GM18498 (cell line): ENCODE measurements at regions not wholly inside any gene's neighbourhood (a gene's known extent, or its start where the extent isn't known, plus 50 kb on each side); places are given as distances from the start of the nearest gene placed in this dataset.
A peak's percentile ranks its signal among the peaks of the same experiment; 100 is the strongest.

Experiments used
- ATAC-seq: cut with Tn5 transposase; IDR thresholded peaks from one replicate; pipeline ENCODE4 v1.9.1; 2021; ENCODE audit warnings: mild to moderate bottlenecking, moderate library complexity; ENCODE audit not compliant: unreplicated experiment

- no peak for ATAC-seq
Observed at GRCh38 chr15:81612631-81613030, 238.6 kb upstream of the TMC3 start.

GRCh38 chr15:81611679-81612078 is 237.7 kb upstream of the TMC3 start:
- no peak for ATAC-seq

- no peak for ATAC-seq
Observed at GRCh38 chr15:81608309-81608829, 234.4 kb upstream of the TMC3 start.

GRCh38 chr15:81604713-81605112 is 230.7 kb upstream of the TMC3 start:
- ATAC-seq, result no peak

- ATAC-seq, result no peak
Observed at GRCh38 chr15:81596159-81596865, 222.3 kb upstream of the TMC3 start.

- ATAC-seq, result no peak
Observed at GRCh38 chr15:81595752-81596151, 221.7 kb upstream of the TMC3 start.

- no peak for ATAC-seq
Observed at GRCh38 chr15:81589671-81590070, 215.7 kb upstream of the TMC3 start.

GRCh38 chr15:81575436-81576123 is 201.6 kb upstream of the TMC3 start:
- no peak for ATAC-seq

- ATAC-seq, result peak; percentile 47
Observed at GRCh38 chr15:81573098-81573746, 199.2 kb upstream of the TMC3 start.

- no peak for ATAC-seq
Observed at GRCh38 chr15:81572190-81572589, 198.2 kb upstream of the TMC3 start.

GRCh38 chr15:81569286-81570080 is 195.5 kb upstream of the TMC3 start:
- ATAC-seq, result no peak

GRCh38 chr15:81567924-81568323 is 193.9 kb upstream of the TMC3 start:
- ATAC-seq, result no peak

GRCh38 chr15:81562986-81563385 is 189.0 kb upstream of the TMC3 start:
- no peak for ATAC-seq

GRCh38 chr15:81560405-81560804 is 186.4 kb upstream of the TMC3 start:
- ATAC-seq, result no peak

GRCh38 chr15:81558056-81558455 is 184.0 kb upstream of the TMC3 start:
- no peak for ATAC-seq

- no peak for ATAC-seq
Observed at GRCh38 chr15:81555346-81555745, 181.3 kb upstream of the TMC3 start.

- ATAC-seq, result no peak
Observed at GRCh38 chr15:81548365-81549130, 174.5 kb upstream of the TMC3 start.

GRCh38 chr15:81547521-81548132 is 173.6 kb upstream of the TMC3 start:
- no peak for ATAC-seq

GRCh38 chr15:81544385-81544784 is 170.4 kb upstream of the TMC3 start:
- ATAC-seq, result no peak

GRCh38 chr15:81540909-81541308 is 166.9 kb upstream of the TMC3 start:
- ATAC-seq, result no peak
